22Rv1 (cell line): ENCODE measurements at regions not wholly inside any gene's neighbourhood (a gene's known extent, or its start where the extent isn't known, plus 50 kb on each side); places are given as distances from the start of the nearest gene placed in this dataset.

Experiments
- CTCF ChIP-seq: fragments of 450-650 bp; IDR thresholded peaks from 2 replicates; pipeline ENCODE4 v1.5.1; 2017; ENCODE audit warnings: mild to moderate bottlenecking
- ZFX ChIP-seq: fragments of 450-650 bp; IDR thresholded peaks from 2 replicates; pipeline ENCODE4 v1.6.1; 2017; ENCODE audit warnings: antibody characterized with exemption, borderline replicate concordance

- TF ChIP-seq CTCF (no peak), ZFX (no peak)
Measured at GRCh38 chr10:2874963-2875362, 192.4 kb upstream of the PFKP start.
